Hepatocyte (in vitro differentiated cells): ENCODE measurements at regions not wholly inside any gene's neighbourhood (a gene's known extent, or its start where the extent isn't known, plus 50 kb on each side); places are given as distances from the start of the nearest gene placed in this dataset.

Source experiments
- DNase-seq: peaks from one replicate; pipeline ENCODE4 v3.0.0-alpha.2; 2016; ENCODE audit warnings: low spot score
- H2AFZ ChIP-seq: fragments of 200-600 bp; sonication (generic); 2 replicates; pipeline ENCODE4 v1.6.0; 2016; ENCODE audit warnings: antibody characterized with exemption, mild to moderate bottlenecking
- H3K27ac ChIP-seq: fragments of 200-600 bp; sonication (generic); 2 replicates; pipeline ENCODE4 v1.5.1; 2016; ENCODE audit warnings: mild to moderate bottlenecking
- H3K27me3 ChIP-seq: fragments of 200-600 bp; sonication (generic); 2 replicates; pipeline ENCODE4 v1.6.1; 2016
- H3K36me3 ChIP-seq: fragments of 200-600 bp; sonication (generic); replicated peaks from 2 replicates; pipeline ENCODE4 v1.5.1; 2016; ENCODE audit warnings: low read depth; ENCODE audit not compliant: insufficient read depth
- H3K4me1 ChIP-seq: fragments of 200-600 bp; sonication (generic); 2 replicates; pipeline ENCODE4 v1.5.1; 2016; ENCODE audit warnings: mild to moderate bottlenecking, moderate library complexity; ENCODE audit not compliant: insufficient read depth
- H3K4me2 ChIP-seq: fragments of 200-600 bp; sonication (generic); 2 replicates; pipeline ENCODE4 v1.6.0; 2016
- H3K4me3 ChIP-seq: fragments of 200-600 bp; sonication (generic); 2 replicates; pipeline ENCODE4 v1.5.1; 2016; ENCODE audit warnings: mild to moderate bottlenecking
- H3K79me2 ChIP-seq: fragments of 200-600 bp; sonication (generic); 2 replicates; pipeline ENCODE4 v1.6.0; 2017; ENCODE audit warnings: mild to moderate bottlenecking
- H3K9me2 ChIP-seq: fragments of 200-600 bp; sonication (generic); replicated peaks from 2 replicates; pipeline ENCODE4 v1.6.0; 2017; ENCODE audit warnings: mild to moderate bottlenecking; ENCODE audit not compliant: insufficient read depth
- H3K9me3 ChIP-seq: fragments of 200-600 bp; sonication (generic); 2 replicates; pipeline ENCODE4 v1.5.1; 2016; ENCODE audit warnings: low read depth, mild to moderate bottlenecking
- H4K20me1 ChIP-seq: fragments of 200-600 bp; sonication (generic); 2 replicates; pipeline ENCODE4 v1.6.0; 2016; ENCODE audit warnings: mild to moderate bottlenecking; ENCODE audit not compliant: insufficient read depth, poor library complexity, severe bottlenecking
- CTCF ChIP-seq: fragments of 200-600 bp; sonication (generic); IDR thresholded peaks from 2 replicates; pipeline ENCODE4 v1.5.1; 2016; ENCODE audit warnings: antibody characterized with exemption, mild to moderate bottlenecking; ENCODE audit not compliant: poor library complexity
- EZH2 ChIP-seq: fragments of 200-600 bp; sonication (generic); IDR thresholded peaks from 2 replicates; pipeline ENCODE4 v1.6.1; 2016; ENCODE audit warnings: antibody characterized with exemption, mild to moderate bottlenecking, borderline replicate concordance
- EZH2phosphoT487 ChIP-seq: fragments of 200-600 bp; sonication (generic); IDR thresholded peaks from one replicate; pipeline ENCODE4 v1.6.1; 2018; ENCODE audit warnings: antibody characterized with exemption, mild to moderate bottlenecking, low read depth, moderate library complexity; ENCODE audit not compliant: unreplicated experiment, severe bottlenecking
- WGBS: methylation state at CpG from one replicate; pipeline ENCODE4 v1.1.6; 2016; ENCODE audit warnings: low lambda C conversion rate; ENCODE audit errors: missing lambda C conversion rate; 5-methylcytosine and 5-hydroxymethylcytosine counted together

GRCh38 chr21:38056481-38056880 is 140.2 kb upstream of the KCNJ6 start:
- no peak for DNase-seq
- H3K36me3 ChIP-seq, result no peaks in the 10 kb centered on the region
- no peaks in the 10 kb centered on the region for H4K20me1 ChIP-seq
- H3K9me2 ChIP-seq, result no peaks in the 10 kb centered on the region
- H2AFZ ChIP-seq, result no peak overlapping the region
- no peaks in the 10 kb centered on the region for H3K9me3 ChIP-seq
- H3K79me2 ChIP-seq, result no peaks in the 10 kb centered on the region
- 100% methylated on average over 1 of the region's 1 CpG for WGBS
- no peak overlapping the region for H3K4me3 ChIP-seq
- H3K4me2 ChIP-seq, result no peak overlapping the region
- no peaks in the 10 kb centered on the region for H3K4me1 ChIP-seq
- H3K27me3 ChIP-seq, result no peaks in the 10 kb centered on the region
- TF ChIP-seq EZH2 (no peak), EZH2phosphoT487 (no peak), CTCF (no peak)
- H3K27ac ChIP-seq, result no peak overlapping the region

- no peak for DNase-seq
- H3K36me3 ChIP-seq, result no peaks in the 10 kb centered on the region
- no peaks in the 10 kb centered on the region for H3K27me3 ChIP-seq
- no peaks in the 10 kb centered on the region for H3K79me2 ChIP-seq
- H2AFZ ChIP-seq, result no peak overlapping the region
- H3K9me3 ChIP-seq, result no peaks in the 10 kb centered on the region
- TF ChIP-seq CTCF, result no peak
- H3K27ac ChIP-seq, result no peak overlapping the region
- 91% methylated on average over 1 of the region's 1 CpG for WGBS
- no peak overlapping the region for H3K4me3 ChIP-seq
- no peaks in the 10 kb centered on the region for H4K20me1 ChIP-seq
- H3K4me1 ChIP-seq, result no peaks in the 10 kb centered on the region
- no peak overlapping the region for H3K4me2 ChIP-seq
- H3K9me2 ChIP-seq, result no peaks in the 10 kb centered on the region
These were observed 141.4 kb upstream of the KCNJ6 start for GRCh38 chr21:38057626-38058025.

- 100% methylated on average over 1 of the region's 1 CpG for WGBS
These were observed 144.3 kb upstream of the KCNJ6 start for GRCh38 chr21:38060533-38060932.

More at GRCh38 chr21:38060533-38060932, 144.3 kb upstream of the KCNJ6 start:
- no peaks in the 10 kb centered on the region for H3K4me1 ChIP-seq
- no peak overlapping the region for H2AFZ ChIP-seq
- no peak overlapping the region for H3K4me2 ChIP-seq
- no peak overlapping the region for H3K4me3 ChIP-seq
- H3K36me3 ChIP-seq, result no peaks in the 10 kb centered on the region
- no peaks in the 10 kb centered on the region for H3K9me3 ChIP-seq
- H3K9me2 ChIP-seq, result no peaks in the 10 kb centered on the region
- no peak for TF ChIP-seq CTCF
- no peak for TF ChIP-seq EZH2phosphoT487
- TF ChIP-seq EZH2, result no peak
- no peaks in the 10 kb centered on the region for H4K20me1 ChIP-seq
- H3K27ac ChIP-seq, result no peak overlapping the region
- DNase-seq, result no peak
- H3K79me2 ChIP-seq, result no peaks in the 10 kb centered on the region
- H3K27me3 ChIP-seq, result no peaks in the 10 kb centered on the region
